Stomach (tissue), 8 donors: ENCODE measurements at regions not wholly inside any gene's neighbourhood (a gene's known extent, or its start where the extent isn't known, plus 50 kb on each side); places are given as distances from the start of the nearest gene placed in this dataset.
"Not testable (repeated sequence)": the region's sequence is repeated elsewhere in the genome, so short reads cannot be mapped to it uniquely, and the experiment has no call there.

Experiments
- DNase-seq, 2 donors: peaks; one replicate each; pipeline versions ENCODE4 v3.0.0 to v3.0.0-alpha.2; 2013 to 2019
- H3K27ac ChIP-seq, 5 donors: fragments of 200-600 bp in 4 of 5; sonication (generic) in 4 of 5; one replicate each; pipeline ENCODE4 v1.5.1; 2013 to 2019; ENCODE audit warnings: mild to moderate bottlenecking in 1 of 5, moderate library complexity in 1 of 5
- H3K27me3 ChIP-seq, 3 donors: fragments of 200-600 bp; sonication (generic); one replicate each; pipeline ENCODE4 v1.5.1; 2017 to 2019; ENCODE audit warnings: mixed run types in 1 of 3
- H3K36me3 ChIP-seq, 4 donors: fragments of 200-600 bp; sonication (generic); 1 replicate in 3 of 4; 2 replicates in 1 of 4; pipeline ENCODE4 v1.5.1; 2016 to 2019
- H3K4me1 ChIP-seq, 4 donors: fragments of 200-600 bp; sonication (generic); one replicate each; pipeline ENCODE4 v1.5.1; 2016 to 2019
- H3K4me3 ChIP-seq, 4 donors: fragments of 200-600 bp; sonication (generic) in 3 of 4; one replicate each; pipeline ENCODE4 v1.5.1; 2016 to 2019; ENCODE audit warnings: mild to moderate bottlenecking in 1 of 4
- H3K9me3 ChIP-seq, 4 donors: fragments of 200-600 bp; sonication (generic); one replicate each; pipeline ENCODE4 v1.5.1; 2016 to 2019
- CTCF ChIP-seq, 7 experiments: fragments of 450-650 bp in 4 of 7; fragments of 200-600 bp in 3 of 7; sonication (generic) in 3 of 7; IDR thresholded peaks; one replicate each; pipeline ENCODE4 v1.5.1; 2016 to 2019; ENCODE audit warnings: antibody characterized with exemption in 7 of 7, control low read depth in 2 of 7, mild to moderate bottlenecking in 1 of 7
- EP300 ChIP-seq: sonication (generic); formaldehyde crosslinking; IDR thresholded peaks from one replicate; pipeline ENCODE4 v1.6.1; 2017; ENCODE audit warnings: antibody characterized with exemption
- POLR2A ChIP-seq, 4 donors: fragments of 450-650 bp; IDR thresholded peaks; one replicate each; pipeline ENCODE4 v1.6.1; 2016; ENCODE audit warnings: antibody characterized with exemption in 4 of 4, control low read depth in 2 of 4, mild to moderate bottlenecking in 1 of 4, moderate library complexity in 1 of 4
- POLR2AphosphoS5 ChIP-seq, 3 donors: sonication (generic); formaldehyde crosslinking; IDR thresholded peaks; one replicate each; pipeline ENCODE4 v1.6.1; 2016; ENCODE audit warnings: antibody characterized with exemption in 3 of 3
- WGBS, 5 donors: extraction: QIAGEN DNeasy Blood & Tissue Kit in 3 of 5; methylation state at CpG; one replicate each; pipeline versions ENCODE4 v1.1.5 to v1.1.7; 2013 to 2018; 5-methylcytosine and 5-hydroxymethylcytosine counted together
- intact Hi-C: fragments of 100-400 bp; cut with DNase I; formaldehyde crosslinking; loops from one replicate; pipeline ENCODE4 v1.15.1; 2023; ENCODE audit warnings: low total_unique reads
- donor health status: healthy with polysubstance abuse.
- donor health status: Bipolar disorder and iron deficiency.
- donor health status: healthy.

DNA sequence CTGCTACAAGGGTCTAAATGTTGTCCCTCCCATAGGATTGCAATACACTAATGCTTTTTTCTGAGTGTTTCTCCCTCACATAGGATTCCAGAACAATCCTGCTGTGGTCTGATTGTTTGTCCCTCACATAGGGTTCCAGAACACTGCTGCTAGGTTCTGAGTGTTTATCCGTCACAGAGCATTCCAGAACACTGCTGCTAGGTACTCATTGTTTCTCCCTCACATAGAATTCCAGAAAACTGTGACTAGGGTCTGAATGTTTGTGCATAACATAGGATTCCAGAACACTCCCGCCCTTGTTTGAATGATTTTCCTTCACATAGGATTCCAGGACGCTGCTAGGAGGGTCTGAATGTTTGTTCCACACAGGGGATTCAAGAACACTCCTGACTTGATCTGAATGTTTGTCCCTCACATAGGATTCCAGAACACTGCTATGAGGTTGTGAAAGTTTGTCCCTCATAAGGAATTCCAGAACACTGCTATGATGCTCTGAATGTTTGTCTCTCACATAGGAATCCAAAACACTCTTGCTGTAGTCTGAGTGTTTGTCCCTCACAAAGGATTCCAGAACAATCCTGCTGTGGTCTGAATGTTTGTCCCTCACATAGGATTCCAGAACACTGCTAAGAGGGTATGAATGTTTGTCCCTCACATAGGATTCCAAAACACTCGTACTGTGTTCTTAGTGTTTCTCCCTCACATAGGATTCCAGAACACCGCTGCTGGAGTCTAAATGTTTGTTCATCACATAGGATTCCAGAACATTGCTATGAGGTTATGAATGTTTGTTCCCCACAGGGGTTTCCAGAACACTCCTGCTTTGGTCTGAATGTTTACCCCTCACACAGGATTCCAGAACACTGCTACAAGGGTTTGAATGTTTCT is 213.5 kb downstream of the FOXD4L6 start:
- no peak for DNase-seq

DNA sequence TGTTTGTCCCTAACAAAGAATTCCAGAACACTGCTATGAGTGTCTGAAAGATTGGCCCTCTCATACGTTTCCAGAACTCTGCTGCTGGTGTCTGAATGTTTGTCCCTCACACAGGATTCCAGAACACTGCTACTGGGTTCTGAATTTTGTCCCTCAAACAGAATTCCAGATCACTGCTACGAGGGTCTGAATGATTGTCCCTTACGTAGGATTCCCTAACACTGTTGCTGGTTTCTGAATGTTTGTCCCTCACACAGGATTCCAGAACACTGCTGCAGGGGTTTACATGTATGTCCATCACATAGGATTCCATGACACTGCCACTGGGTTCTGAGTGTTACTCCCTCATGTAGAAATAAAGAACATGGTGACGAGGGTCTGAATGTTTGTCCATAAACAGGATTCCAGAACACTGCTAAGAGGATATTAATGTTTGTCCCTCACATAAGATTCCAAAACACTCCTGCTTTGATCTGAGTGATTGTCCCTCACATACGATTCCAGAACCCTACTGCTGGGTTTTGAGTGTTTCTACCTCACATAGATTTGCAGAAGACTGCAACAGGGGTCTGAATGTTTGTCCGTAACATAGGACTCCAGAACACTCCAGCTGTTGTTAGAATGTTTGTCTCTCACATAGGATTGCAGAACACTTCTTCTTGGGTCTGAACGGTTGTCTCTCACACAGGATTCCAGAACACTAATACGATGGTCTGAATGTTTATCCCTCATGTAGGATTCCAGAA is 214.4 kb downstream of the FOXD4L6 start:
- no peak for DNase-seq
- intact Hi-C loops, result no loop called here
- TF ChIP-seq POLR2AphosphoS5 (IDR thresholded peaks at IDR 0.05) (no peak), CTCF (IDR thresholded peaks at IDR 0.05) (no peak), POLR2A (IDR thresholded peaks at IDR 0.05) (no peak), EP300 (no peak)
- Histone ChIP-seq H3K27ac (no peak overlapping the region), H3K9me3 (peaks cover 77 to 94% (median 90%) of the 10 kb centered on the region in 4 donors), H3K36me3 (peaks cover 0 to 18% (median 0%) of the 10 kb centered on the region in 4 donors), H3K4me1 (no peaks in the 10 kb centered on the region), H3K4me3 (no peak overlapping the region), H3K27me3 (no peaks in the 10 kb centered on the region)
- 53 to 63% (median 56%) methylated on average over 8 of the region's 8 CpGs for WGBS, 5 donors

More for the DNA sequence above, 213.5 kb downstream of the FOXD4L6 start:
- no peak for TF ChIP-seq EP300
- no peak overlapping the region for H3K4me3 ChIP-seq
- intact Hi-C loops, result no loop called here
- H3K36me3 ChIP-seq, result peaks cover 0 to 18% (median 0%) of the 10 kb centered on the region in 4 donors
- H3K27me3 ChIP-seq, result no peaks in the 10 kb centered on the region
- no peak overlapping the region for H3K27ac ChIP-seq
- 52 to 56% (median 55%) methylated on average over 5 of the region's 5 CpGs for WGBS, 5 donors
- peaks cover 68 to 94% (median 90%) of the 10 kb centered on the region in 4 donors for H3K9me3 ChIP-seq
- no peaks in the 10 kb centered on the region for H3K4me1 ChIP-seq

GRCh38 chr9:40913096-40913719 is 215.3 kb downstream of the FOXD4L6 start:
- Histone ChIP-seq H3K4me1 (no peaks in the 10 kb centered on the region), H3K9me3 (peaks cover 86 to 94% (median 94%) of the 10 kb centered on the region in 4 donors), H3K36me3 (peaks cover 0 to 18% (median 0%) of the 10 kb centered on the region in 4 donors), H3K27ac (no peak overlapping the region), H3K4me3 (no peak overlapping the region), H3K27me3 (no peaks in the 10 kb centered on the region)
- intact Hi-C loops, result no loop called here
- TF ChIP-seq POLR2A (IDR thresholded peaks at IDR 0.05), result no peak
- no peak for DNase-seq
- WGBS, 5 donors, result 62 to 70% (median 66%) methylated on average over 11 of the region's 11 CpGs

DNA sequence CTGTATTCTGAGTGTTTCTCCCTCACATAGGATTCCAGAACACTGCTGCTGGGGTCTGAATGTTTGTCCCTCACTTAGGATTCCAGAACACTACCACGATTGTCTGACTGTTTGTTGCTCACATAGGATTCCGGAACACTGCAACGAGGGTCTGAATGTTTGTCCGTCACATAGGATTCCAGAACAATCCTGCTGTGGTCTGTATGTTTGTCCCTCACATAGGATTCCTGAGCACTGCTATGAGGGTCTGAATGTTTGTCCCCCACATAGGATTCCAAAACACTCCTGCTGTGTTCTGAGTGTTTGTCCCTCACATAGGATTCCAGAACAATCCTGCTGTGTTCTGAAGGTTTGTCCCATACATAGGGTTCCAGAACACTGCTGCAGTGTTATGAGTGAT is 215.8 kb downstream of the FOXD4L6 start:
- H3K4me3 ChIP-seq, DNase-seq, H3K4me1 ChIP-seq, H3K27ac ChIP-seq, H3K27me3 ChIP-seq, intact Hi-C loops: not testable (repeated sequence)
- 66 to 81% (median 72%) methylated on average over 4 of the region's 4 CpGs for WGBS, 5 donors
- peaks cover 91 to 95% (median 94%) of the 10 kb centered on the region in 4 donors for H3K9me3 ChIP-seq
- H3K36me3 ChIP-seq, result peaks cover 0 to 18% (median 0%) of the 10 kb centered on the region in 4 donors

GRCh38 chr9:40911647-40912046 is 216.8 kb downstream of the FOXD4L6 start:
- WGBS, 5 donors, result 71 to 78% (median 75%) methylated on average over 5 of the region's 5 CpGs
- intact Hi-C loops, result no loop called here
- no peaks in the 10 kb centered on the region for H3K27me3 ChIP-seq
- H3K36me3 ChIP-seq, result peaks cover 0 to 17% (median 0%) of the 10 kb centered on the region in 4 donors
- TF ChIP-seq POLR2AphosphoS5 (IDR thresholded peaks at IDR 0.05) (no peak), POLR2A (IDR thresholded peaks at IDR 0.05) (no peak), EP300 (no peak), CTCF (IDR thresholded peaks at IDR 0.05) (no peak)
- no peak overlapping the region for H3K4me3 ChIP-seq
- no peak for DNase-seq
- no peak overlapping the region for H3K27ac ChIP-seq
- no peaks in the 10 kb centered on the region for H3K4me1 ChIP-seq
- peaks cover 97 to 100% (median 100%) of the 10 kb centered on the region in 4 donors for H3K9me3 ChIP-seq

- H3K27me3 ChIP-seq, H3K27ac ChIP-seq, intact Hi-C loops, H3K4me1 ChIP-seq, H3K4me3 ChIP-seq, DNase-seq: not testable (repeated sequence)
- WGBS, 5 donors, result 72 to 85% (median 78%) methylated on average over 8 of the region's 8 CpGs
- Histone ChIP-seq H3K36me3 (peaks cover 0 to 10% (median 0%) of the 10 kb centered on the region in 4 donors), H3K9me3 (peaks cover 97 to 100% (median 100%) of the 10 kb centered on the region in 4 donors)
These were observed 217.5 kb downstream of the FOXD4L6 start for GRCh38 chr9:40910995-40911394.
